ENCODE measurements at regions not wholly inside any gene's neighbourhood (a gene's known extent, or its start where the extent isn't known, plus 50 kb on each side); places are given as distances from the start of the nearest gene placed in this dataset.

- TF ChIP-seq EZH2phosphoT487 (IDR thresholded peaks at IDR 0.05; ENCODE audit: low read length) = no peak
- TF ChIP-seq CTCF (IDR thresholded peaks at IDR 0.05; ENCODE audit: low read length) = no peak
Observed at GRCh38 chr4:67106861-67107460, 438.3 kb downstream of the CENPC start.

Measured in MM.1S (cell line).